Suppressor macrophage treated with lipopolysaccharide for 4 hours (primary cell): ENCODE measurements at regions not wholly inside any gene's neighbourhood (a gene's known extent, or its start where the extent isn't known, plus 50 kb on each side); places are given as distances from the start of the nearest gene placed in this dataset.

Source experiments
- DNase-seq: peaks from one replicate; pipeline ENCODE4 v3.0.0-alpha.2; 2020

DNA sequence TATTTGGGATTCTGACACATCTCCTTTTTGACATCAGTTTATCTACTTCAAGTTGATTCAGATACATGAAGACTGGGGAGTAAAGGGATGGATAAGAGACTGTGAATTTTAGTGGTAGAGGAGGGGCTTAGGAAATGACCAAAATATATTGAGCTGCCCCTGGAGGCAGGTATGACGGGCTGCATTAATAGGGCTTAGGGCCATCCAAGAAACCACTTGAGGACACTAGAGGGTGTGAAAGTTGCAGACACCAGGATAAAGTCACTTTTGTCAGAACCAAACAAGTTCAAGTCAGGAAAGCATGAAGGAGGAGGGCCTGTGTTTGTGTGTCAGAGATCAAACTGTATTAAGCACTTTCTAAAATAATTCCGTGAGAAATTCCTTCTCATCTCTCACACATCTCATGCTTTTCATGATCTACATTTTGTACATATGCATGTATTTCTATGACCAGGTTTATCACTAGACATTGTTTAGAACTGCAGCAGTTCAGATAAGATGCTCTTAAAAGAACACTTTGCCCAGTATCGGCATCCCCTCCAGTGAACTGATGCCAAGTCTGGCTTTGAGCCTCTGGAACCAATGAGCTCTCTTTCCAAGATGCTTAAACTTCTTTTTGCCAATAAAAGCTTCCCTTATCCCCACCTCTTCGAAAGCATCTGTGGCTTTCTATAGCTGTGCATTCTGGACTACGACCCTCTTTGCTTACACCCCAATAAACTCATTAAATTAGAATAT, 136.9 kb downstream of the SLC38A1 start:
- no peak for DNase-seq

DNA sequence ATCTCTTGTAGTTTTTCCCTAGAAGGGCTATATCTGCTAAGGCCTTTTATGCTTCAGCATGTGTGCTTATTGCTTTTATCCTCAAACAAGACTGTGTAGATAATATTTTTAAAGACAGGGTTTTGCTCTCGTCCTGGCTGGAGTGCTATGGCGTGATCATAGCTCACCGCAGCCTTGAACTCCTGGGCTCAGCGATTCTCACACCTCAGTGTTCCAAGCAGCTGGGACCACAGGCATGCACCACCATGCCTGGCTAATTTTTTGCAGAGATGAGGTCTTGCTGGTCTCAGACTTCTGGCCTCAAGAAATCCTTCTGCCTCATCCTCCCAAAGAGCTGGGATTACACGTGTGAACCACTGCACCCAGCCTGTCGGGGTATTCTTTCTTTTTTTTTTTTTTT, 137.3 kb upstream of the SCAF11 start:
- no peak for DNase-seq

DNA sequence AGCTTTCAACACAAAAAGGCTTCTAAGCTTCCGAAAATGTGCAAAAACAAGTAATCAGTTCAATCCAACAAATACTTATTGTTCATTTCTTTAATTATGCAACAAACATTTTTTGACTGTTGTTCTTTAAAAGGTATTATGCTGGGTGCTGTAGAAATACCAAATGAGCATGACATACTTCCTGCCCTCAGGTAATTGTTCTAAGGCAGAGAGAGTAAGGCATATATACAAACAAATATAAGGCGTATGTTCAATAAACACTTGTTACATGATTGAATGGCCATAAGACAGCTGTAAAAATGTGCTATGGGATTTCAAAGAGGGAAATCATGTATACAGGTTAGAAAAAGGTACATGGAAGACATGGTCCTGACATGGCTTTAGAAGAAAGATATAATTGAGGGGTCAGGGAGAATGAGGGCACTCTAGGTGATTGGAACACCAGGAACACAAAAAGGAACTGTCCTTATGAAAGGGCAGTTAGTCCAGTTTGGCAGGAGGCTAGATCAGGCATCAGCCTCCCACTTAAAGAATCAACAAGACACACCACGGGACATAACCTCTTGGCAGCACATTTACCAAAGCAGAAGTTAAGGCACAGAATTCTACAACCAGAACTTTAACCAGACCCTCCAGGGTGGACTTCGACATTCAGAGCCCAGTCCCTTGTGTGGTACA, 135.8 kb upstream of the SCAF11 start:
- DNase-seq, result no peak

DNA sequence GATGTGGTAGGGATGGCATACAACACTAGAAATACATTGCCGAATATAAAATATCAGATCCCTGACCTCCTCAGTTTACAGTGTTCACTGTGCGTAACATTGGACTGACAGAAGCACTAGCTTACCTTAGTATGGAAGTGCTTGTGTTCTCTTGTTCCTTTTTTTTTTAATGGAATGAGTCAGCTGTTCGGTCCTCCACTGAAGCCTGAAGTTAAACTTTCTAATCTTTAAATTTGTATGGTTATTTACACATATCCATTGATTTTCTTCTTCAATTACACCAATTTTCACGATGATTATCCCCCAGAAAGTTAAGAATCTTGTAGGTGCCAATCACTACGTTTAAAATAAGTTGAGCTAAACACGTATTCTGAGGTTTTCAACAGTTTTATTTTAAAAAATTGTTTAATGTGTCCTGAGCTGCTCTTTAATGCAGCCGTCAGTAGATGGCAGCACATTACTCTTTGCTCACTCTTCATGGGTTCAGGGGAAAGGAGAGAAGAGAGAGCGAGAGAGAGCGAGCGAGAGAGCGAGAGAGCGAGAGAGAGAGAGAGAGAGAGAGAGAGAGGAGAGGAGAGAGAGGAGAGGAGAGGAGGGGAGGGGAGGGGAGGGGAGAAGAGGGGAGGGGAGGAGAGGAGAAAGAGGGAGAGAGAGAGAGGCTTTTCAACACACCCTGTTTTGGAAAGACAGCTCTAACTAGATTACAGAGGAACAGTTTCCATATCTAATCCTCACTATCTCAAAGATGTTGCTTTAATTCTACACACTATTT, 134.7 kb upstream of the SCAF11 start:
- DNase-seq, result peak; percentile 60

DNA sequence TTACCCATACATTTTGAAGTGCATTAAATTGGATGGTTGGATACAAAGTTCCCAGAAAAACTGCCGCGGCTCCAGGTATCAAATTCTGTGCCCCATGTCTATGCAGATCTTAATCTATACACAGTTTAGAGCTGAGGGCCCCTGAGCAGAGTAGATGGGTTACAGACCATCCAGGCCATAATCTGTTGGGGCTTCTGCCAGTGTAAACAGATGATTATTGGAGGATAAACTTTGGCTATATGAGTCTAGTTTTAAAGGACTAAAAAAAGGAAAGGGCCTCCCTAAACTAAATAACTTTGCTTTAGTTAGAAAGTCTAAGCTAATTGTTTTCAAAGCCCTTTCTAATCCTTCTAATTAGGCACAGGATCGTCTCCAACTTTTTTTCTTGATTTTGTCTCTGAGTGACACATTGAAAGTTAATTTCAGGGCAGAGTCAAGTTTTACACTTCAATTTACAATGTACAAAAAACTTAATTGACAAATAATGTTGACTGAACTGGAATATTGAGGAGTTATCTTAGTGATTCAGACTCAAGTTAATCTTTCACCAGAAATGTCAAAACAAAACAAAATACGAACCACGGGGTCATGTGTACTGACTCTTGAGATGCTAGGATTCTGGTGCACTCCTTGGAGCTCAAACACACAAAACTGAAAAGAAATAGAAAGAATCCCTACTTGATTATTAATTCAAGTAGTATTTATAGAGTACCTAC, 133.9 kb upstream of the SCAF11 start:
- DNase-seq, result no peak

DNA sequence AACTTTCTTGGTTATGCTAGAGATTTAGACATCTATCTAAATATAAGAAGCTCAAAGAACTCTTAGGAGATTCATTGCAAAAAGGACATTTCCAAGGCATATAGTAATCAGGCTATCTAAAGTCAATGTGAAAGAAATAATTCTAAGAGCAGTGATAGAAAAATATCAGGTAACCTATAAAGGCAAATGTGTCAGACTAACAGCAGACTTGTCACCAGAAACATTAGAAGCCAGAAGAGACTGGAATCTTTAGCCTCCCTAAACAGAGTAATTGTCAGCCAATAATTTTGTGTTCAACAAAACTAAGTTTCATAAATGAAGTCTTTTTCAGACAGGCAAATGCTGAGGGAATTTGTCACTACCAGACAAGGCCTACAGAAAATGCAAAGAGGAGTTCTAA, 122.0 kb upstream of the SCAF11 start:
- no peak for DNase-seq

DNA sequence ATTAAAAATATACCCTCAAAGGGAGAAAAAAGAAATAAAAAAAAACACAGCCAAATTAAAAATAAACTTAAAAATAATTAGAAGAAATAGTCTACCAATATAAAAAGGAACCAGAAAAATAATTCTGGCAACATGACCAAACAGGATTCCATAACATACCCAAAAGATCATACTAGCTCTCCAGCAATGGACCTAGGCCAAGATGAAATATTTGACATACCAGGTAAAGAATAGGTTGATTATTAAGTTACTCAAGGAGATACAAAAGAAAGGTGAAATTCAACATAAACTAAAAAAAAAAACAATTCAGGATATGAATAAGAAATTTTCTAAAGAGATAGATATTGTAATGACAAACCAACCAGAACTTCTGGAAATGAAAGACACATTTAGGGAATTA, 121.3 kb upstream of the SCAF11 start:
- DNase-seq, result no peak

DNA sequence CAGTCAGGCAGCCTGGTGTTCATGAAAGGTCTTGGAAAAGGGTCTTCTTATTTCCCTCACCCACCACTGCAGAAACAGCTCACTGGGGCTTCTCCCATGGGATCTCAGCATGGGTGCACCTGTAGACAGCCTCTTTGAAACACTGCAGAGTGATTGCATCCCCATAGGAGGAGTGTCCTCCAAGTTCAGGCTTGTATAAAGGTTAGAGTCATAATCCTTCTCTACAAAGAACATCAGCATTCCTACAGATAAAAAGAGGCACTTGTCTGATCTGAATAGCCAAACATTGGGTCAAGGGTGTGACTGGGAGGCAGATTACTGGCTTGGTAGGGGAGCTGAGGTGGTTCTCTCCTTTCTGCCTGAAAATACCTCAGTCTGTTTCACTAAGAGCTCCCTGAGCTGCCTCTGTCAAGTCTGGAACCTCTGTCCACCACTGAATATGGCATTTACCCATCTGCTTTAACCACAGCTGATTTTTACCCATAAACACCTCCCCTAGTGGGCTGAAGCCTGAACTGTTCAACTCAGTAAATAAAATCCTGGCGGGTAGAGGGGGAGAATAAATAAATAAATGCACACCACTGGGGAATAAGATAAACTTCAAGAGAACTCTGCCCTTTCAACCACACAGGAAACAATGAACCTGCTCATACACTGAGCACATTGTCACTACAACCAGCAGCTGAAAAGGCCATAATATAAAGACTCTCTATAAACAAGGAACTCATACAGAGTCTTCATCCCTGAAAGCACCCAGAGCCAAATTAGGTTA, 120.7 kb upstream of the SCAF11 start:
- no peak for DNase-seq

DNA sequence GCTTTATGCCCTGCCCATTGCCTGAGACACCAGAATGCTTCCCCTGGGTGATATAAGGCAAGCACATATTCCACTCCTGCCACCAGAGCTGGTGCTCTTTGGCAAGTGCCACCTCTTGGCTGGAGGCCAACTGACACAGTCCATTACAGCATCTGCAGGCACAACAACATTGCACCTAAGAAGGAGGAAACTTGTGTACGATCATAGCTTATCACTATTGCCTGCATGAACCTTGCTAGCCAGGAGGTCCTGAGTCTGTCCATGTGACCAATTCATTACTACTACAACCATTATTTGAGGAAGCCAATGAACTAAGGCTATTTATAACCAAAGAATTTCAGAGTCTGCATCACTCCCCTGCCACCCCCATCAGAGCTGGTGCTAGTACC, 119.8 kb upstream of the SCAF11 start:
- no peak for DNase-seq

DNA sequence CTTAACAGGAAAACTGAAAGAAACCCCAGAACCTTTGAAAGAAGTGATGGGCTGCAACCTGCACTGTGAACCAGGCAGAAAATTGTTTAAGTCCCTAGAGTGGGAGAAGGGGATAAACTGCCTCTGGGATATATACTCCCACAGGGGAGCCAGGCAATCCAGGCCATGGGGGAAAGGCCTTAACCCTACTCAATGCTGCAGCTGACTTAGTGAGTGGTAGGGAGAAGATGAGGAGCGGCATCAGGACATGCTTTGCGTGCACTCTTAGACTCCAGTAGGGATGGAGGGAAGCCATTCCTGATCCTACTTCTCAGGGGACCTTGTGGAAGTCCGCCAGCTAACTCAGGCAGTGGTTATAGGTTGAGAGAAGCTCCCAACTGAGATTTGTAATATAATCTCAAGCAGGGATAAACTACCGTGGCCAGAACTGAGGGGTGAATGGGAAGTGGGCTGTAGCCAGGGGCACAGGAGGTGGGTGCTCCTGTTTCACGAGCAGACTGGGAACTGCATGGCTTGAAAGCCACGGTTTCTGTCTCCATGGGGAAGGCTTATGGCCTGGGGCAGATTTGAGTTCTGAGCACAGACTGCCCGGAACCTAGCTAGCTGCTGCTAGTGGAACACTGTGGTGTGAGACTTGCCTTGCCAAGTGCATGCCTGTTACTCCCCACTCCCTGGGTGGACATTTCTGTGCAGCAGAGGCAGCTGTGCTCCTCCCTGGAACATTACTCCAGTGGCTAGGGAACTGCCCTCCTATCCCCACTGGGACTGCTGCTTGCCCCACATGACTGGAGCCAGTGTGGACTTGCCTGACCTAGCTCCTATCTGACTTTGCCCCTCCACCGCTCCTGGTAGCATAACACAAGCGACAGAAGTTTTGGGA, 119.2 kb upstream of the SCAF11 start:
- DNase-seq, result no peak

DNA sequence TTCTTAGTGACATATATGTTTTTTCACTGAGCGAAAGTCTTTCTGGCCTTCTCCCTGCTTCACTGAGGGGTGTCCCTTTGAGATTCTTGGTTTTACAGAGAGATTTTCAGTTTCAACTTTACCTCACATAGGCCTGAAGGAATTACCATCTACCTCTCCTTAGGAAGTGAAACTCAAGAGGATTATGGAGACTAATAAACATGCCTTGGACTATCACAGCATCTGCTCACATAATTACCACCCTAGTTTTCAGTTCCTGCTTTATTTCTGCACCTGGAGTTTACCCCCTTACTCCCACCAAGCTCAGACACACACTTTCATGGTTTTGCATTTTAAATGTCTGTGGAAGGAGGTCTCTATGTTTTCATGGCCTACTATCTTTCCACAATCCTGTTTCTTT, 118.3 kb upstream of the SCAF11 start:
- no peak for DNase-seq

DNA sequence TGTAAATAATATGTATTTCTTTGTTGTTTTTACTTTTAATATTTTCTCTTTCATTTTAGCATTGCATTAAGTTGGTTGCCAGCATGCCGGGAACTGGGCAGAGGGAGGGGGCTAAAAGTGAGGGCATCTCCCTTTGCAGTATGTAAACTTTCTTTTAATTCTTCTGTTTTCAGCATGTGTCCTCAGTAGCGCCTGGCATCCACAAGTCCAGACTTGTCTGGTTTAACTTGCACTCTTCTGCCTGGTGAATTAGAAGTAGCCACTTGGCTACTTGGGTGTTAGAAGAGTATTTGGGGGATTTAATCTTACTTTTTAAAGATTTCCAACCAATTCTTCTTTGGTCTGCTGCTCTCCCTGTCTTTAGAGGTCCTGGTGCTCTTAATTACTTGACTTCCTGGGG, 117.2 kb upstream of the SCAF11 start:
- DNase-seq, result no peak

DNA sequence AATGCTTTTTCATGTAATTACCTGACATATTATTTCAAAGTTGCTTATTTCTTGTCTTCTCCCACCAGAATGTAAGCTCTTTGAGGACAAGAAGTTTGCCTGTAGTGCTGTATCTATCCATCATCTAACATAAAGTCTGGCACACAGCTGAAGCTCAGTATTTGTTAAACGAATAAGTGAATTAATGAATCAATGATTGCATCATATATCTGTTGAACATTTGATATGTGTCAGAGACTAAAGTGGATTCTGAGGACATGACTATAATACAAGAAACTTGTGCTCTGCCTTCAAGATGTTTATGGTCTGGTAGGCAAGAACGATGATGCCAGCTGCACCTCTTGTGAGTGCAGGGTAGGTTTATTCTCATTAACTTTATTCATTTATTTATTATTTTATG, 115.4 kb upstream of the SCAF11 start:
- DNase-seq, result no peak

DNA sequence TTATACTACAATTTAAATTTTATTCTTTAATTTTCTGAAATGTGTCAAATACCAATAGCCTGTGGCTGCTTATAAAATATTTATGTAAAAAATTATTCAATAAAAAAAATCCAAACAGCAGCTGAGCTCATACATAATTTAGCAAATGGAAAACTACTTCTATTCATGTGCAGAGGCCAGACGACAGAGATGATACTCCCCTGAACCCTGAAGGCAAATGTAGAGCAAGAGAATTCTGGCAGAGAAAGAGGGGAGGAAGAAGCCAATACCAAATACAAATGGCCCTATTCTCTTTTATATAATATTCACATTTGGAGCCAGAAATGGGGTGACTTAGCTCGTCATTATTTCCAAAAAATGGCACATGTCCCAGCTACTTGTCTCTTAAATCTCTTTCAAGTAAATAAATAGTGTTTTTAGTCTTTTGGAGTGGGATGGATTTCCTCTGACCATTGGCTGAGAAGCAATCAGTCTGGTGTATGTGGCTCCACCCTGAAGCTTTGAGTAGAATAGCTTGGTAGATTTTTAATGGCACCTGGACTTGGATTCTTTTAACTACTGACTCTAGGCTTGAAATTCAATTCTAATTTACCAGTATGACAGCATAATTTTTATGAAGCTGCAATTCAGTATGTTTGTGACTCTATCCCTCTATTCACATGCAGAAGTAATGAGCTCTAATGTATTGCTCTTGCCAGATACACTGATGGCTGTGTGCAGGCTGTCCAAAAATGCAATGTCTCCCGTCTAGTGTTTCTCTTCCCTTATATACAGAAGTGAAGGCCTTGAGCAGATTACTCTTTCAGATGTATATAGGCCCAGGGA, 113.4 kb upstream of the SCAF11 start:
- DNase-seq, result no peak

DNA sequence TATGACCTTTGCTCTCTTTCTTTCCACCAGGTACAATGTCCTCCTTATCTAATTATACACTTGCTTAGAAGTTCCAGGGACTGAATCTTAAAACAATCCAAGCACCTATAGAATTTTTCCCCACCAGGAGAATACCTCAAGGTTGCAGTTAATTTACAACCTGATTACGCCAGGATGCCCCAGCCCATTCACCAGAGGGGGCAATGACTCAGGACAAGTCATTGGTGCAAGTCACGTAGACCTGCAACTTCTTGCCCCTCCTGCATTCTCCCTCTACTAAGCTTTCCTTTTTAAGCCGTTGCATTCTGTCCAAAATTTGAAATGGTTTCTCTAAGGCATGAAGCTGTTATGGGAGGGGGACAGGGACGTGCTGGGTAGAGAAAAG, 111.1 kb upstream of the SCAF11 start:
- no peak for DNase-seq

DNA sequence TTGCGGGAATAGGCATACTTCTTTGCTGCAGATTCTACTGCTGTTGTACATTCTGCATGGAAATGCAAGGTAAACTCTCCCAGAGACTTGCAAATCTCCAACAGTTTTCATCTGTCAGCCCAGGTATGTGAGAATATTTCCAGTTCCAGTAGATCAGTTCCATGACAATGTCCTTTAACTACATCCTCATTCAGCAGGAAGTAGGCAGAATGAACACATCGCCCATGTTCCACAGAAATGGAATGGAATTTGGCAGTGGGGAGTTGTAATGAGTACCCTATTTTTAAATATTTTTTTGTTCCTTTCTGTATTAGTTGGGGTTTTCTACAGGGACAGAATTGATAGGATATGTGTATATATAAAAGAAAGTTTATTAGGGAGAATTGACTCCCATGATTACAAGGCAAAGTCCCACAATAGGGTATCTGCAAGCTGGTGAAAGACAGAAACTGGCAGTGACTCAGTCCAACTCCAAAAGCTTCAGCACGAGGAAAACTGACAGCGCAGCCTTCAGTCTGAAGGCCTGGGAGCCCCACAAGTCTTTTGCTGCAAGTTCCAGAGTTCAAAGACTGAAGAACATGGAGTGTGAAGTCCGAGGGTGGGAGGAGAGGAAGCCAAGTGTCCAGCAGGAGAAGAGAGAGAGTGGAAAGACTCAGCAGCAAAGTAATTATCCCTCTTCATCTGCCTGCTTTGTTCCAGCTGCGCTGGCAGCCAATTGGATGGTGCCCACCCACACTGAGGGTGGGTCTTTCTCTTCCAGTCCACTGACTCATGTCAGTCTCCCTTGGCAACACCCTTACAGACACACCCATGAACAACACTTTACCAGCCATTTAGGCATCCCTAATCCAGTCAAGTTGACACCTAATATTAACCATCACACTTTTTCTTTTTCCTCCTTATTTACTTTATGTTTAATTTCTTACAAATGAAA, 110.4 kb upstream of the SCAF11 start:
- DNase-seq, result no peak

DNA sequence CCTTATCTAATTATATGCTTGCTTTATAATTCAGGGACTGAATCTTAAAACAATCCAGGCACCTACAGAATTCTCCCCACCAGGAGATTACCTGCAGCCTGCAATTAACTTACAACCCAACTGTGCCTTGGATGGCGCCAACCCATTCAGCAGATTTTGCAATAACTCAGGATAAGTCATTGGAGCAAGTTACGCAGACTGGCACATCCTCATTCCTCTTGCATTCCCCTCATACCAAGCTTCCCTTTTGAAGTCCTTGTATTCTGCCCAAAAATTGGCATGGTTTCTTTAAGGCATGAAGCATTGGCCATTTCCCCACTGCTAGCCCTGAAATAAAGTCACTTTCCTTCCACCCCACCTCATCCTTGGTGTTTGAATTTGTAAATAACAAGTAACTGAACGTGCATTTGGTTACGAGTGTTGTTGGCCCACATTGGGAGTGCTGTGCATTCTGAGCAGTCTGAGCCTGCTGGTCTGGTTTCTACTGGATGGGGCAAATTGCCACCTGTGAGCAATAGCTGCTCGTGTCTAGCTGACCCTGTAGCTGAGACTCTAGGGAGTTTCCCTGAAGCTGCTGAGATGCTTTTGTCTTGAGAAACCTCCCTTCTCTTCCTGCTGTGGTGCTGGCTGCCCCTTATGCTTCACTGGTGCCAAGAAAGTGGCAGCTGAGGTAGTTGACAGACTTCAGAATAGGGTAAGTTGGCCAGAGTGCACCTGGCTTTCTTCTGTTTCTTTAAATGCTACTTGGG, 99.2 kb upstream of the SCAF11 start:
- no peak for DNase-seq

DNA sequence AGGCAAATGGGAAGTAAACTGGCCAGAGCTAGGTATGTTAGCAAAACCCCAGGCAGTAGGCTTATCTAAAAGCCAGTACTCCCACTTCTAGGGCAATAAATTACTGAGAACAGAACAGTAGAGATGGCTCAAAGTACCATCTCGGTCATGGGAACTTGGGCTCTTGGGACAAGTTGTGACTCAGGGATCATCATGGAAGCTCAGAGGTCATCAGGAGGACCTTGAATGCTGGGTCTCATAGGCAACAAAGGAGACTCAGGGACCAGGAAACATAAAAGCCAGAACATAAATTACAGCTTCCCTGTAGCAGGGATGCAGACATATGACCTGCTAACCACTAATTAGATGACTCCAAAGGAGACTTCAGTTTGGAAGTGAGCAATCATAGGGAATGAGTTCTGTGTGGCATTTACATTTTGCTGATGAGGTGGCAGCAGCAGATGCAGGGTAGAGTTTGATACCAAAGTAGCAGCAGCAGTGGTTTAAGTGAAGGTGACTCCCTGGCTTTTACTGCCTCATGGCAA, 97.6 kb upstream of the SCAF11 start:
- no peak for DNase-seq
